ENCODE measurements at regions not wholly inside any gene's neighbourhood (a gene's known extent, or its start where the extent isn't known, plus 50 kb on each side); places are given as distances from the start of the nearest gene placed in this dataset.

GRCh38 chr4:138095378-138095777, 146.8 kb downstream of the SLC7A11 start:
- TF ChIP-seq EZH2 (IDR thresholded peaks at IDR 0.05; ENCODE audit: borderline replicate concordance, low read length) (no peak), CTCF (conservative IDR thresholded peaks at IDR 0.05 in 1 of 2, IDR thresholded peaks at IDR 0.05 in 1 of 2; ENCODE audit: extremely low read depth in 1 of 2, insufficient read depth in 1 of 2, low read depth in 1 of 2, low read length in 2 of 2) (no peak)
